Right cardiac atrium (tissue), 5 donors: ENCODE measurements at regions not wholly inside any gene's neighbourhood (a gene's known extent, or its start where the extent isn't known, plus 50 kb on each side); places are given as distances from the start of the nearest gene placed in this dataset.
"Not testable (repeated sequence)": the region's sequence is repeated elsewhere in the genome, so short reads cannot be mapped to it uniquely, and the experiment has no call there.

Experiments
- ATAC-seq, 2 donors: fragments of 200-7000 bp; cut with Tn5 transposase; one replicate each; pipeline versions ENCODE4 v1.8.0 to v1.9.1; 2020; ENCODE audit warnings: moderate library complexity in 2 of 2, mild to moderate bottlenecking in 1 of 2
- DNase-seq, 3 donors: peaks; one replicate each; pipeline ENCODE4 v3.0.0-alpha.2; 2020
- H3K27ac ChIP-seq: one replicate; pipeline ENCODE4 v1.5.1; 2013; ENCODE audit warnings: mild to moderate bottlenecking, low read length, control low read depth, moderate library complexity
- H3K27me3 ChIP-seq: one replicate; pipeline ENCODE4 v1.6.1; 2013; ENCODE audit not compliant: control insufficient read depth, insufficient read depth
- H3K4me1 ChIP-seq: one replicate; pipeline ENCODE4 v1.6.1; 2013; ENCODE audit warnings: low read length; ENCODE audit not compliant: control insufficient read depth, insufficient read depth
- H3K4me3 ChIP-seq: one replicate; pipeline ENCODE4 v1.5.1; 2013; ENCODE audit warnings: low read length, control low read depth
- H3K9me3 ChIP-seq: one replicate; pipeline ENCODE4 v1.6.1; 2013; ENCODE audit warnings: low read length; ENCODE audit not compliant: control insufficient read depth
- WGBS: extraction: QIAGEN DNeasy Blood & Tissue Kit; methylation state at CpG from one replicate; pipeline ENCODE4 v1.1.7; 2013; 5-methylcytosine and 5-hydroxymethylcytosine counted together
- intact Hi-C, 4 donors: fragments of 100-400 bp; cut with DNase I; formaldehyde crosslinking; loops; one replicate each; pipeline versions ENCODE4 v1.11.0 to v1.14.0; 2022 to 2023
- donor health status: healthy with polysubstance abuse.
- donor health status: DM: no; HTN: yes; CAD: no.
- donor health status: DM: no; HTN: no; CAD: no.
- donor health status: DM: no; HTN: yes; CAD: no; lungs with severe emphysema.
- donor health status: DM: yes; HTN: yes; CAD: no.

GRCh38 chr5:102048940-102049339 is 247.1 kb downstream of the SLCO4C1 start:
- DNase-seq, result no peak
- Histone ChIP-seq H3K9me3 (no peaks in the 10 kb centered on the region), H3K27me3 (no peaks in the 10 kb centered on the region), H3K4me3 (no peak overlapping the region), H3K4me1 (no peaks in the 10 kb centered on the region), H3K27ac (no peak overlapping the region)
- no peak for ATAC-seq
- 77% methylated on average over 1 of the region's 1 CpG for WGBS
- intact Hi-C loops, result no loop called here

DNA sequence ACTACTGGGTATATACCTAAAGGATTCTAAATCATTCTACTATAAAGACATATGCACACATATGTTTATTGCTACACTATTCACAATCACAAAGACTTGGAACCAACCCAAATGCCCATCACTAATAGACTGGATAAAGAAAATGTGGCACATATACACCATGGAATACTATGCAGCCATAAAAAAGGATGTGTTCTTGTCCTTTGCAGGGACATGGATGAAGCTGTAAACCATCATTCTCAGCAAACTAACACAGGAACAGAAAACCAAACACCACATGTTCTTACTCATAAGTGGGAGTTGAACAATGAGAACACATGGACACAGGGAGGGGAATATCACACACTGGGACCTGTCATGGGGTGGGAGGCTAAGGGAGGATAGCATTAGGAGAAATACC is 249.0 kb downstream of the SLCO4C1 start:
- intact Hi-C loops, DNase-seq, ATAC-seq: not testable (repeated sequence)

GRCh38 chr5:102040326-102040725 is 255.8 kb downstream of the SLCO4C1 start:
- no peak overlapping the region for H3K4me3 ChIP-seq
- H3K27ac ChIP-seq, result no peak overlapping the region
- DNase-seq (no peak), ATAC-seq (no peak)
- intact Hi-C loops, result no loop called here
- no peaks in the 10 kb centered on the region for H3K9me3 ChIP-seq
- H3K4me1 ChIP-seq, result no peaks in the 10 kb centered on the region
- no peaks in the 10 kb centered on the region for H3K27me3 ChIP-seq
- 75% methylated on average over 1 of the region's 1 CpG for WGBS

More for the DNA sequence above, 249.0 kb downstream of the SLCO4C1 start:
- not testable (repeated sequence) for H3K9me3 ChIP-seq, H3K4me1 ChIP-seq, H3K4me3 ChIP-seq, H3K27me3 ChIP-seq, H3K27ac ChIP-seq

GRCh38 chr5:102036927-102037326 is 259.2 kb downstream of the SLCO4C1 start:
- intact Hi-C loops, result no loop called here
- Histone ChIP-seq H3K9me3 (no peaks in the 10 kb centered on the region), H3K4me1 (no peaks in the 10 kb centered on the region), H3K27ac (no peak overlapping the region), H3K4me3 (no peak overlapping the region), H3K27me3 (no peaks in the 10 kb centered on the region)
- no peak for ATAC-seq
- no peak for DNase-seq

- ATAC-seq (no peak), DNase-seq (no peak)
- Histone ChIP-seq H3K9me3 (no peaks in the 10 kb centered on the region), H3K4me1 (no peaks in the 10 kb centered on the region), H3K27me3 (no peaks in the 10 kb centered on the region), H3K4me3 (no peak overlapping the region), H3K27ac (no peak overlapping the region)
- intact Hi-C loops, result no loop called here
- 67% methylated on average over 2 of the region's 2 CpGs for WGBS
Measured at GRCh38 chr5:102031711-102032110, 264.4 kb downstream of the SLCO4C1 start.

GRCh38 chr5:102018690-102019089 is 277.4 kb downstream of the SLCO4C1 start:
- Histone ChIP-seq H3K9me3 (no peaks in the 10 kb centered on the region), H3K4me1 (no peaks in the 10 kb centered on the region), H3K4me3 (no peak overlapping the region), H3K27me3 (no peaks in the 10 kb centered on the region), H3K27ac (no peak overlapping the region)
- 87% methylated on average over 8 of the region's 8 CpGs for WGBS
- ATAC-seq, result no peak
- DNase-seq, result peak in 1 of 3 donors; percentile 11
- intact Hi-C loops, result no loop called here

DNA sequence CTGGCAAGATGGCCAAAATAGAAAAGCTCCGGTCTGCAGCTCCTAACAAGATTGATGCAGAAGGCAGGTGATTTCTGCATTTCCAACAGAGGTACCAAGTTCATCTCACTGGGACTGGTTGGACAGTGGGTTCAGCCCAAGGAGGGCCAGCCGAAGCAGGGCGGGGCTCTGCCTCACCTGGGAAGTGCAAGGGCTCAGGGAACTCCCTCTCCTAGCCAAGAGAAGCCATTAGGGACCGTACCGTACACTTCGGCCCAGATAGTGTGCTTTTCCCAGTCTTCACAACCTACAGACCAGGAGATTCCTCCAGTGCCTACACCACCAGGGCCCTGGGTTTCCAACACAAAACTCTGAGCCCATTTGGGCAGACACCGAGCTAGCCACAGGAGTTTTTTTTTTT is 277.8 kb downstream of the SLCO4C1 start:
- peak in 1 of 3 donors; percentile 15 for DNase-seq
- Histone ChIP-seq H3K4me1 (no peaks in the 10 kb centered on the region), H3K4me3 (no peak overlapping the region), H3K27me3 (no peaks in the 10 kb centered on the region), H3K27ac (no peak overlapping the region), H3K9me3 (no peaks in the 10 kb centered on the region)
- intact Hi-C loops, result no loop called here
- ATAC-seq, result no peak
- WGBS, result 76% methylated on average over 7 of the region's 7 CpGs

- Histone ChIP-seq H3K4me1 (no peaks in the 10 kb centered on the region), H3K27ac (no peak overlapping the region), H3K27me3 (no peaks in the 10 kb centered on the region), H3K4me3 (no peak overlapping the region), H3K9me3 (no peaks in the 10 kb centered on the region)
- WGBS, result 93% methylated on average over 1 of the region's 1 CpG
- intact Hi-C loops, result no loop called here
- ATAC-seq (no peak), DNase-seq (no peak)
Measured at GRCh38 chr5:102014371-102014770, 281.7 kb downstream of the SLCO4C1 start.

GRCh38 chr5:102010644-102011043 is 285.4 kb downstream of the SLCO4C1 start:
- Histone ChIP-seq H3K4me3 (no peak overlapping the region), H3K27ac (no peak overlapping the region), H3K4me1 (no peaks in the 10 kb centered on the region), H3K9me3 (no peaks in the 10 kb centered on the region), H3K27me3 (no peaks in the 10 kb centered on the region)
- DNase-seq (no peak), ATAC-seq (no peak)
- intact Hi-C loops, result no loop called here

- ATAC-seq (no peak), DNase-seq (no peak)
- Histone ChIP-seq H3K27ac (no peak overlapping the region), H3K27me3 (no peaks in the 10 kb centered on the region), H3K9me3 (no peaks in the 10 kb centered on the region), H3K4me1 (no peaks in the 10 kb centered on the region), H3K4me3 (no peak overlapping the region)
- 94% methylated on average over 1 of the region's 1 CpG for WGBS
- intact Hi-C loops, result no loop called here
Measured at GRCh38 chr5:101997235-101997634, 298.8 kb downstream of the SLCO4C1 start.

GRCh38 chr5:101995585-101995984 is 300.5 kb downstream of the SLCO4C1 start:
- intact Hi-C loops, result no loop called here
- H3K9me3 ChIP-seq, result no peaks in the 10 kb centered on the region
- H3K27ac ChIP-seq, result no peak overlapping the region
- H3K4me3 ChIP-seq, result no peak overlapping the region
- no peaks in the 10 kb centered on the region for H3K4me1 ChIP-seq
- ATAC-seq (no peak), DNase-seq (no peak)
- no peaks in the 10 kb centered on the region for H3K27me3 ChIP-seq
- WGBS, result 67% methylated on average over 2 of the region's 2 CpGs

- Histone ChIP-seq H3K9me3 (no peaks in the 10 kb centered on the region), H3K27me3 (no peaks in the 10 kb centered on the region), H3K4me3 (no peak overlapping the region), H3K27ac (no peak overlapping the region), H3K4me1 (no peaks in the 10 kb centered on the region)
- ATAC-seq, result no peak
- no peak for DNase-seq
- 71% methylated on average over 1 of the region's 1 CpG for WGBS
- intact Hi-C loops, result no loop called here
Measured at GRCh38 chr5:101991486-101991885, 304.6 kb downstream of the SLCO4C1 start.
